Natural killer cell (primary cell): ENCODE measurements at regions not wholly inside any gene's neighbourhood (a gene's known extent, or its start where the extent isn't known, plus 50 kb on each side); places are given as distances from the start of the nearest gene placed in this dataset.
"Not testable (repeated sequence)": the region's sequence is repeated elsewhere in the genome, so short reads cannot be mapped to it uniquely, and the experiment has no call there.

Experiments
- ATAC-seq, 3 donors: fragments of 150-1000 bp in 2 of 3; fragments of 200-7000 bp in 1 of 3; cut with Tn5 transposase; 1 replicate in 1 of 3; 2 replicates in 2 of 3; pipeline ENCODE4 v1.10.0; 2021; ENCODE audit warnings: mild to moderate bottlenecking in 2 of 3, moderate library complexity in 2 of 3
- DNase-seq, 2 donors: peaks; one replicate each; pipeline versions ENCODE4 v3.0.0 to v3.0.0-alpha.2; 2013 to 2021; ENCODE audit warnings: mixed read lengths in 1 of 2
- H3K27ac ChIP-seq: one replicate; pipeline ENCODE4 v1.5.1; 2013; ENCODE audit warnings: mild to moderate bottlenecking, low read length
- H3K27me3 ChIP-seq: one replicate; pipeline ENCODE4 v1.6.1; 2013; ENCODE audit warnings: low read length; ENCODE audit not compliant: control insufficient read depth, insufficient read depth
- H3K36me3 ChIP-seq: one replicate; pipeline ENCODE4 v1.6.1; 2013; ENCODE audit warnings: low read length; ENCODE audit not compliant: control insufficient read depth, insufficient read depth
- H3K4me1 ChIP-seq: one replicate; pipeline ENCODE4 v1.6.1; 2013; ENCODE audit warnings: low read length; ENCODE audit not compliant: control insufficient read depth, insufficient read depth
- H3K4me3 ChIP-seq: one replicate; pipeline ENCODE4 v1.5.1; 2013; ENCODE audit warnings: low read length
- H3K9me3 ChIP-seq: one replicate; pipeline ENCODE4 v1.6.1; 2013; ENCODE audit warnings: low read length; ENCODE audit not compliant: control insufficient read depth, insufficient read depth
- H3K27ac Mint-ChIP-seq, 2 donors: one replicate each; pipeline ENCODE4 v1.8.0; 2022; ENCODE audit warnings: mild to moderate bottlenecking in 2 of 2, mixed read lengths in 2 of 2, moderate library complexity in 1 of 2
- H3K27me3 Mint-ChIP-seq, 2 donors: one replicate each; pipeline ENCODE4 v1.8.0; 2022; ENCODE audit warnings: low read depth in 2 of 2, mixed read lengths in 2 of 2
- H3K36me3 Mint-ChIP-seq: one replicate; pipeline ENCODE4 v1.8.0; 2022; ENCODE audit warnings: mixed read lengths
- H3K4me1 Mint-ChIP-seq, 2 donors: one replicate each; pipeline ENCODE4 v1.8.0; 2022; ENCODE audit warnings: mixed read lengths in 2 of 2
- H3K4me3 Mint-ChIP-seq: one replicate; pipeline ENCODE4 v1.8.0; 2022; ENCODE audit warnings: mild to moderate bottlenecking, moderate library complexity, mixed read lengths
- H3K9me3 Mint-ChIP-seq, 2 donors: one replicate each; pipeline ENCODE4 v1.8.0; 2022; ENCODE audit warnings: mixed read lengths in 2 of 2
- WGBS: methylation state at CpG from one replicate; pipeline ENCODE4 v1.1.7; 2013; ENCODE audit warnings: missing lambda C conversion rate; ENCODE audit not compliant: insufficient coverage; 5-methylcytosine and 5-hydroxymethylcytosine counted together
- intact Hi-C: fragments of 100-400 bp; cut with micrococcal nuclease; formaldehyde crosslinking; loops from one replicate; pipeline ENCODE4 v1.14.2; 2022

- H3K36me3 ChIP-seq, ATAC-seq, H3K9me3 Mint-ChIP-seq, H3K36me3 Mint-ChIP-seq, H3K4me3 ChIP-seq, H3K9me3 ChIP-seq, H3K27me3 ChIP-seq, H3K27me3 Mint-ChIP-seq, intact Hi-C loops, H3K4me3 Mint-ChIP-seq, H3K27ac ChIP-seq, H3K4me1 ChIP-seq, H3K27ac Mint-ChIP-seq, DNase-seq, H3K4me1 Mint-ChIP-seq: not testable (repeated sequence)
- WGBS: 100% methylated on average over 1 of the region's 4 CpGs
These were observed 2817.3 kb downstream of the RPIA start for GRCh38 chr2:91508816-91509215.

GRCh38 chr2:91509276-91509675 is 2817.8 kb downstream of the RPIA start:
- DNase-seq, H3K9me3 Mint-ChIP-seq, intact Hi-C loops, H3K27me3 Mint-ChIP-seq, H3K4me1 ChIP-seq, H3K36me3 Mint-ChIP-seq, ATAC-seq, H3K4me3 Mint-ChIP-seq, H3K4me1 Mint-ChIP-seq, H3K27me3 ChIP-seq, H3K27ac Mint-ChIP-seq, H3K27ac ChIP-seq, H3K9me3 ChIP-seq, H3K4me3 ChIP-seq, H3K36me3 ChIP-seq: not testable (repeated sequence)
- 56% methylated on average over 3 of the region's 4 CpGs for WGBS

GRCh38 chr2:91511166-91511565 is 2819.7 kb downstream of the RPIA start:
- H3K27me3 Mint-ChIP-seq, H3K36me3 ChIP-seq, H3K27ac Mint-ChIP-seq, H3K27ac ChIP-seq, DNase-seq, intact Hi-C loops, H3K4me1 ChIP-seq, H3K9me3 ChIP-seq, H3K9me3 Mint-ChIP-seq, H3K4me3 ChIP-seq, H3K4me1 Mint-ChIP-seq, H3K36me3 Mint-ChIP-seq, ATAC-seq, H3K27me3 ChIP-seq, H3K4me3 Mint-ChIP-seq: not testable (repeated sequence)
- 91% methylated on average over 2 of the region's 2 CpGs for WGBS

- H3K27ac ChIP-seq, H3K36me3 Mint-ChIP-seq, ATAC-seq, H3K4me1 ChIP-seq, H3K9me3 Mint-ChIP-seq, H3K4me3 ChIP-seq, H3K27me3 ChIP-seq, DNase-seq, H3K36me3 ChIP-seq, H3K9me3 ChIP-seq, H3K4me3 Mint-ChIP-seq, H3K4me1 Mint-ChIP-seq, intact Hi-C loops, H3K27ac Mint-ChIP-seq, H3K27me3 Mint-ChIP-seq: not testable (repeated sequence)
- WGBS: 93% methylated on average over 2 of the region's 3 CpGs
These were observed 2824.5 kb downstream of the RPIA start for GRCh38 chr2:91515966-91516365.

GRCh38 chr2:91516669-91517068 is 2825.2 kb downstream of the RPIA start:
- H3K9me3 Mint-ChIP-seq, H3K9me3 ChIP-seq, intact Hi-C loops, H3K27me3 ChIP-seq, H3K27ac ChIP-seq, H3K4me3 Mint-ChIP-seq, H3K36me3 ChIP-seq, H3K27me3 Mint-ChIP-seq, DNase-seq, H3K27ac Mint-ChIP-seq, H3K36me3 Mint-ChIP-seq, H3K4me3 ChIP-seq, H3K4me1 ChIP-seq, H3K4me1 Mint-ChIP-seq, ATAC-seq: not testable (repeated sequence)
- 97% methylated on average over 3 of the region's 6 CpGs for WGBS

GRCh38 chr2:91517846-91518245 is 2826.4 kb downstream of the RPIA start:
- H3K9me3 ChIP-seq, H3K36me3 ChIP-seq, H3K27me3 Mint-ChIP-seq, H3K4me3 ChIP-seq, H3K4me1 Mint-ChIP-seq, H3K9me3 Mint-ChIP-seq, H3K4me3 Mint-ChIP-seq, H3K27me3 ChIP-seq, intact Hi-C loops, H3K27ac ChIP-seq, H3K36me3 Mint-ChIP-seq, ATAC-seq, DNase-seq, H3K27ac Mint-ChIP-seq, H3K4me1 ChIP-seq: not testable (repeated sequence)
- WGBS: 63% methylated on average over 1 of the region's 1 CpG

GRCh38 chr2:91518361-91518981 is 2827.0 kb downstream of the RPIA start:
- H3K27ac ChIP-seq, H3K36me3 ChIP-seq, H3K4me1 Mint-ChIP-seq, H3K4me3 ChIP-seq, DNase-seq, ATAC-seq, H3K36me3 Mint-ChIP-seq, H3K27ac Mint-ChIP-seq, H3K9me3 Mint-ChIP-seq, intact Hi-C loops, H3K4me1 ChIP-seq, H3K4me3 Mint-ChIP-seq, H3K27me3 ChIP-seq, H3K9me3 ChIP-seq, H3K27me3 Mint-ChIP-seq: not testable (repeated sequence)
- WGBS: 90% methylated on average over 5 of the region's 5 CpGs

- H3K9me3 Mint-ChIP-seq, H3K27me3 Mint-ChIP-seq, H3K27me3 ChIP-seq, H3K36me3 ChIP-seq, H3K4me1 Mint-ChIP-seq, H3K27ac Mint-ChIP-seq, H3K4me3 Mint-ChIP-seq, H3K9me3 ChIP-seq, H3K4me3 ChIP-seq, H3K36me3 Mint-ChIP-seq, H3K27ac ChIP-seq, ATAC-seq, intact Hi-C loops, DNase-seq, H3K4me1 ChIP-seq: not testable (repeated sequence)
- WGBS: 67% methylated on average over 1 of the region's 3 CpGs
These were observed 2827.9 kb downstream of the RPIA start for GRCh38 chr2:91519359-91519758.
